CD4-positive, alpha-beta memory T cell (primary cell): ENCODE measurements at regions not wholly inside any gene's neighbourhood (a gene's known extent, or its start where the extent isn't known, plus 50 kb on each side); places are given as distances from the start of the nearest gene placed in this dataset.

Source experiments
- CTCF ChIA-PET: fragments of 350-600 bp; sonication (Branson Sonifier 250); formaldehyde crosslinking; loops from one replicate; lab custom pipeline; 2021; ENCODE audit warnings: inconsistent platforms; ENCODE audit not compliant: partially characterized antibody; lab: Charles Lee
- POLR2A ChIA-PET: fragments of 350-600 bp; sonication (Branson Sonifier 250); formaldehyde crosslinking; loops from one replicate; lab custom pipeline; 2021; ENCODE audit not compliant: partially characterized antibody; lab: Charles Lee
- DNase-seq, 5 donors: peaks; one replicate each; pipeline versions ENCODE4 v3.0.0 to v3.0.0-alpha.2; 2020 to 2022; ENCODE audit warnings: mixed read lengths in 1 of 5
- H3K27ac ChIP-seq: one replicate; pipeline ENCODE4 v1.7.0; 2013; ENCODE audit warnings: low read depth, low read length
- H3K27me3 ChIP-seq: 2 replicates; pipeline ENCODE4 v1.7.0; 2013; ENCODE audit warnings: mild to moderate bottlenecking, low read length, moderate library complexity; ENCODE audit not compliant: insufficient read depth
- H3K36me3 ChIP-seq: 2 replicates; pipeline ENCODE4 v1.7.0; 2013; ENCODE audit warnings: mild to moderate bottlenecking, low read length, moderate library complexity; ENCODE audit not compliant: insufficient read depth
- H3K4me1 ChIP-seq: 2 replicates; pipeline ENCODE4 v1.7.0; 2013; ENCODE audit warnings: mild to moderate bottlenecking, low read length, moderate library complexity; ENCODE audit not compliant: insufficient read depth
- H3K4me3 ChIP-seq, 2 donors: one replicate each; pipeline ENCODE4 v1.7.0; 2013; ENCODE audit warnings: low read length in 2 of 2, mild to moderate bottlenecking in 1 of 2
- H3K9me3 ChIP-seq, 2 donors: one replicate each; pipeline ENCODE4 v1.7.0; 2013; ENCODE audit warnings: low read length in 2 of 2, control low read depth in 1 of 2; ENCODE audit not compliant: control insufficient read depth in 1 of 2
- H3K27ac Mint-ChIP-seq, 7 donors: one replicate each; pipeline ENCODE4 v1.8.0; 2020 to 2021; ENCODE audit warnings: mixed read lengths in 7 of 7, mild to moderate bottlenecking in 6 of 7, inconsistent platforms in 3 of 7, moderate library complexity in 3 of 7
- H3K27me3 Mint-ChIP-seq, 2 donors: one replicate each; pipeline ENCODE4 v1.8.0; 2020 to 2021; ENCODE audit warnings: mixed read lengths in 2 of 2
- H3K36me3 Mint-ChIP-seq, 2 donors: one replicate each; pipeline ENCODE4 v1.8.0; 2020 to 2021; ENCODE audit warnings: mixed read lengths in 2 of 2, inconsistent platforms in 1 of 2, mild to moderate bottlenecking in 1 of 2
- H3K4me1 Mint-ChIP-seq, 4 donors: one replicate each; pipeline ENCODE4 v1.8.0; 2020 to 2021; ENCODE audit warnings: mixed read lengths in 4 of 4, mild to moderate bottlenecking in 1 of 4
- H3K4me3 Mint-ChIP-seq, 8 donors: one replicate each; pipeline ENCODE4 v1.8.0; 2020 to 2021; ENCODE audit warnings: mixed read lengths in 8 of 8, mild to moderate bottlenecking in 7 of 8, moderate library complexity in 6 of 8, inconsistent platforms in 3 of 8
- H3K9me3 Mint-ChIP-seq, 8 donors: one replicate each; pipeline ENCODE4 v1.8.0; 2020 to 2021; ENCODE audit warnings: mixed read lengths in 8 of 8, mild to moderate bottlenecking in 5 of 8, inconsistent platforms in 3 of 8, moderate library complexity in 1 of 8
- intact Hi-C: fragments of 100-400 bp; cut with micrococcal nuclease; formaldehyde crosslinking; loops from one replicate; pipeline ENCODE4 v1.15.1; 2023

GRCh38 chr4:92031825-92032224, 271.9 kb upstream of the GRID2 start:
- no peaks in the 10 kb centered on the region for H3K36me3 Mint-ChIP-seq
- DNase-seq: no peak
- no peaks in the 10 kb centered on the region for H3K36me3 ChIP-seq
- H3K4me1 Mint-ChIP-seq: no peaks in the 10 kb centered on the region
- no peaks in the 10 kb centered on the region for H3K9me3 ChIP-seq
- no peaks in the 10 kb centered on the region for H3K27me3 Mint-ChIP-seq
- H3K4me3 ChIP-seq: no peak overlapping the region
- H3K4me3 Mint-ChIP-seq: no peak overlapping the region
- intact Hi-C loops: no loop called here
- CTCF ChIA-PET: no interaction called here
- H3K27me3 ChIP-seq: no peaks in the 10 kb centered on the region
- H3K4me1 ChIP-seq: no peaks in the 10 kb centered on the region
- POLR2A ChIA-PET: no interaction called here
- H3K27ac Mint-ChIP-seq: no peak overlapping the region
- no peak overlapping the region for H3K27ac ChIP-seq
- H3K9me3 Mint-ChIP-seq: peaks cover 0 to 6% (median 0%) of the 10 kb centered on the region in 8 donors

GRCh38 chr4:92035666-92036065, 268.1 kb upstream of the GRID2 start:
- Histone ChIP-seq H3K9me3 (no peaks in the 10 kb centered on the region), H3K4me3 (no peak overlapping the region), H3K36me3 (no peaks in the 10 kb centered on the region), H3K27ac (no peak overlapping the region), H3K27me3 (no peaks in the 10 kb centered on the region), H3K4me1 (no peaks in the 10 kb centered on the region)
- Mint-ChIP-seq H3K27ac (no peak overlapping the region), H3K4me3 (no peak overlapping the region), H3K9me3 (peaks cover 0 to 17% (median 9%) of the 10 kb centered on the region in 8 donors), H3K36me3 (no peaks in the 10 kb centered on the region), H3K27me3 (no peaks in the 10 kb centered on the region), H3K4me1 (no peaks in the 10 kb centered on the region)
- ChIA-PET CTCF (no interaction called here), POLR2A (no interaction called here)
- intact Hi-C loops: no loop called here
- DNase-seq: no peak

- no peaks in the 10 kb centered on the region for H3K4me1 Mint-ChIP-seq
- Histone ChIP-seq H3K27me3 (no peaks in the 10 kb centered on the region), H3K9me3 (no peaks in the 10 kb centered on the region), H3K4me3 (no peak overlapping the region), H3K27ac (no peak overlapping the region), H3K4me1 (no peaks in the 10 kb centered on the region), H3K36me3 (no peaks in the 10 kb centered on the region)
- no peak overlapping the region for H3K27ac Mint-ChIP-seq
- no peak for DNase-seq
- no peaks in the 10 kb centered on the region for H3K27me3 Mint-ChIP-seq
- ChIA-PET POLR2A (no interaction called here), CTCF (no interaction called here)
- intact Hi-C loops: no loop called here
- peaks cover 0 to 8% (median 3%) of the 10 kb centered on the region in 8 donors for H3K9me3 Mint-ChIP-seq
- no peak overlapping the region for H3K4me3 Mint-ChIP-seq
- no peaks in the 10 kb centered on the region for H3K36me3 Mint-ChIP-seq
These were observed 258.0 kb upstream of the GRID2 start for GRCh38 chr4:92045718-92046117.

- H3K36me3 Mint-ChIP-seq: no peaks in the 10 kb centered on the region
- H3K9me3 Mint-ChIP-seq: peaks cover 0 to 13% (median 6%) of the 10 kb centered on the region in 8 donors
- no peaks in the 10 kb centered on the region for H3K9me3 ChIP-seq
- H3K4me3 Mint-ChIP-seq: no peak overlapping the region
- H3K4me1 Mint-ChIP-seq: no peaks in the 10 kb centered on the region
- no peaks in the 10 kb centered on the region for H3K27me3 ChIP-seq
- H3K36me3 ChIP-seq: no peaks in the 10 kb centered on the region
- POLR2A ChIA-PET: no interaction called here
- no peak for DNase-seq
- H3K27me3 Mint-ChIP-seq: no peaks in the 10 kb centered on the region
- H3K27ac Mint-ChIP-seq: no peak overlapping the region
- no peak overlapping the region for H3K4me3 ChIP-seq
- CTCF ChIA-PET: no interaction called here
- H3K4me1 ChIP-seq: no peaks in the 10 kb centered on the region
- intact Hi-C loops: no loop called here
- H3K27ac ChIP-seq: no peak overlapping the region
These were observed 256.4 kb upstream of the GRID2 start for GRCh38 chr4:92047209-92047875.

- CTCF ChIA-PET: no interaction called here
- Mint-ChIP-seq H3K36me3 (no peaks in the 10 kb centered on the region), H3K9me3 (peaks cover 2 to 24% (median 7%) of the 10 kb centered on the region in 8 donors), H3K4me3 (no peak overlapping the region), H3K27ac (no peak overlapping the region), H3K4me1 (no peaks in the 10 kb centered on the region), H3K27me3 (no peaks in the 10 kb centered on the region)
- H3K36me3 ChIP-seq: no peaks in the 10 kb centered on the region
- H3K4me3 ChIP-seq: no peak overlapping the region
- H3K4me1 ChIP-seq: no peaks in the 10 kb centered on the region
- no peak for DNase-seq
- no peak overlapping the region for H3K27ac ChIP-seq
- H3K9me3 ChIP-seq: no peaks in the 10 kb centered on the region
- intact Hi-C loops: no loop called here
- H3K27me3 ChIP-seq: no peaks in the 10 kb centered on the region
- POLR2A ChIA-PET: no interaction called here
These were observed 252.9 kb upstream of the GRID2 start for GRCh38 chr4:92050875-92051274.

- no peak overlapping the region for H3K4me3 Mint-ChIP-seq
- no peak overlapping the region for H3K27ac Mint-ChIP-seq
- no peaks in the 10 kb centered on the region for H3K27me3 ChIP-seq
- CTCF ChIA-PET: no interaction called here
- H3K27me3 Mint-ChIP-seq: no peaks in the 10 kb centered on the region
- no peak overlapping the region for H3K4me3 ChIP-seq
- peaks cover 0 to 12% (median 9%) of the 10 kb centered on the region in 8 donors for H3K9me3 Mint-ChIP-seq
- no peaks in the 10 kb centered on the region for H3K9me3 ChIP-seq
- no peak overlapping the region for H3K27ac ChIP-seq
- no peaks in the 10 kb centered on the region for H3K4me1 ChIP-seq
- no peak for DNase-seq
- H3K4me1 Mint-ChIP-seq: no peaks in the 10 kb centered on the region
- no peaks in the 10 kb centered on the region for H3K36me3 Mint-ChIP-seq
- POLR2A ChIA-PET: no interaction called here
- intact Hi-C loops: no loop called here
- H3K36me3 ChIP-seq: no peaks in the 10 kb centered on the region
These were observed 244.2 kb upstream of the GRID2 start for GRCh38 chr4:92059615-92060014.

- no peak for DNase-seq
- ChIA-PET POLR2A (no interaction called here), CTCF (no interaction called here)
- H3K9me3 ChIP-seq: no peaks in the 10 kb centered on the region
- H3K4me1 ChIP-seq: no peaks in the 10 kb centered on the region
- no peak overlapping the region for H3K27ac Mint-ChIP-seq
- intact Hi-C loops: no loop called here
- H3K36me3 ChIP-seq: no peaks in the 10 kb centered on the region
- H3K4me1 Mint-ChIP-seq: no peaks in the 10 kb centered on the region
- peaks cover 0 to 11% (median 8%) of the 10 kb centered on the region in 8 donors for H3K9me3 Mint-ChIP-seq
- H3K27me3 ChIP-seq: no peaks in the 10 kb centered on the region
- H3K4me3 Mint-ChIP-seq: no peak overlapping the region
- H3K27me3 Mint-ChIP-seq: no peaks in the 10 kb centered on the region
- H3K36me3 Mint-ChIP-seq: no peaks in the 10 kb centered on the region
- no peak overlapping the region for H3K4me3 ChIP-seq
- H3K27ac ChIP-seq: no peak overlapping the region
These were observed 243.4 kb upstream of the GRID2 start for GRCh38 chr4:92060333-92060732.

GRCh38 chr4:92064574-92064973, 239.2 kb upstream of the GRID2 start:
- Histone ChIP-seq H3K9me3 (no peaks in the 10 kb centered on the region), H3K4me3 (no peak overlapping the region), H3K36me3 (no peaks in the 10 kb centered on the region), H3K27me3 (no peaks in the 10 kb centered on the region), H3K27ac (no peak overlapping the region), H3K4me1 (no peaks in the 10 kb centered on the region)
- Mint-ChIP-seq H3K9me3 (peaks cover 0 to 15% (median 7%) of the 10 kb centered on the region in 8 donors), H3K4me3 (no peak overlapping the region), H3K4me1 (no peaks in the 10 kb centered on the region), H3K27me3 (no peaks in the 10 kb centered on the region), H3K36me3 (no peaks in the 10 kb centered on the region), H3K27ac (no peak overlapping the region)
- ChIA-PET POLR2A (no interaction called here), CTCF (no interaction called here)
- no peak for DNase-seq
- intact Hi-C loops: no loop called here
